Peyer's patch (tissue), 4 donors: ENCODE measurements at regions not wholly inside any gene's neighbourhood (a gene's known extent, or its start where the extent isn't known, plus 50 kb on each side); places are given as distances from the start of the nearest gene placed in this dataset.

Source experiments
- DNase-seq, 3 donors: peaks; one replicate each; pipeline ENCODE4 v3.0.0-alpha.2; 2017 to 2019
- H3K27ac ChIP-seq, 4 donors: fragments of 200-600 bp; sonication (generic); one replicate each; pipeline ENCODE4 v1.5.1; 2016 to 2019
- H3K27me3 ChIP-seq, 2 donors: fragments of 200-600 bp; sonication (generic); one replicate each; pipeline ENCODE4 v1.5.1; 2019
- H3K36me3 ChIP-seq, 3 donors: fragments of 200-600 bp; sonication (generic); one replicate each; pipeline ENCODE4 v1.5.1; 2016 to 2019
- H3K4me1 ChIP-seq, 4 donors: fragments of 200-600 bp; sonication (generic); one replicate each; pipeline ENCODE4 v1.5.1; 2016 to 2019
- H3K4me3 ChIP-seq, 4 donors: fragments of 200-600 bp; sonication (generic); 1 replicate in 3 of 4; 2 replicates in 1 of 4; pipeline ENCODE4 v1.5.1; 2016 to 2019; ENCODE audit warnings: mild to moderate bottlenecking in 1 of 4
- H3K9me3 ChIP-seq, 4 donors: fragments of 200-600 bp; sonication (generic); one replicate each; pipeline ENCODE4 v1.5.1; 2016 to 2019; ENCODE audit warnings: mild to moderate bottlenecking in 1 of 4
- CTCF ChIP-seq, 6 experiments: fragments of 450-650 bp in 4 of 6; fragments of 200-600 bp in 2 of 6; sonication (generic) in 1 of 6; IDR thresholded peaks; one replicate each; pipeline ENCODE4 v1.5.1; 2017 to 2019; ENCODE audit warnings: antibody characterized with exemption in 6 of 6, mild to moderate bottlenecking in 3 of 6, moderate library complexity in 1 of 6
- POLR2A ChIP-seq, 2 donors: fragments of 450-650 bp; IDR thresholded peaks; one replicate each; pipeline ENCODE4 v1.5.1; 2017; ENCODE audit warnings: antibody characterized with exemption in 2 of 2, mild to moderate bottlenecking in 2 of 2, moderate library complexity in 2 of 2

GRCh38 chr3:127088511-127089351, 104.2 kb upstream of the PRR23E start:
- TF ChIP-seq POLR2A (IDR thresholded peaks at IDR 0.05) (no peak), CTCF (IDR thresholded peaks at IDR 0.05) (no peak)
- no peaks in the 10 kb centered on the region for H3K4me1 ChIP-seq
- H3K4me3 ChIP-seq, result no peak overlapping the region
- H3K27ac ChIP-seq, result no peak overlapping the region
- no peaks in the 10 kb centered on the region for H3K27me3 ChIP-seq
- no peaks in the 10 kb centered on the region for H3K36me3 ChIP-seq
- no peaks in the 10 kb centered on the region for H3K9me3 ChIP-seq
- no peak for DNase-seq

GRCh38 chr3:127089486-127090145, 103.3 kb upstream of the PRR23E start:
- no peak for DNase-seq
- TF ChIP-seq POLR2A (IDR thresholded peaks at IDR 0.05) (no peak), CTCF (IDR thresholded peaks at IDR 0.05) (no peak)
- H3K36me3 ChIP-seq, result no peaks in the 10 kb centered on the region
- no peak overlapping the region for H3K4me3 ChIP-seq
- H3K9me3 ChIP-seq, result no peaks in the 10 kb centered on the region
- no peaks in the 10 kb centered on the region for H3K4me1 ChIP-seq
- no peaks in the 10 kb centered on the region for H3K27me3 ChIP-seq
- H3K27ac ChIP-seq, result no peak overlapping the region

DNA sequence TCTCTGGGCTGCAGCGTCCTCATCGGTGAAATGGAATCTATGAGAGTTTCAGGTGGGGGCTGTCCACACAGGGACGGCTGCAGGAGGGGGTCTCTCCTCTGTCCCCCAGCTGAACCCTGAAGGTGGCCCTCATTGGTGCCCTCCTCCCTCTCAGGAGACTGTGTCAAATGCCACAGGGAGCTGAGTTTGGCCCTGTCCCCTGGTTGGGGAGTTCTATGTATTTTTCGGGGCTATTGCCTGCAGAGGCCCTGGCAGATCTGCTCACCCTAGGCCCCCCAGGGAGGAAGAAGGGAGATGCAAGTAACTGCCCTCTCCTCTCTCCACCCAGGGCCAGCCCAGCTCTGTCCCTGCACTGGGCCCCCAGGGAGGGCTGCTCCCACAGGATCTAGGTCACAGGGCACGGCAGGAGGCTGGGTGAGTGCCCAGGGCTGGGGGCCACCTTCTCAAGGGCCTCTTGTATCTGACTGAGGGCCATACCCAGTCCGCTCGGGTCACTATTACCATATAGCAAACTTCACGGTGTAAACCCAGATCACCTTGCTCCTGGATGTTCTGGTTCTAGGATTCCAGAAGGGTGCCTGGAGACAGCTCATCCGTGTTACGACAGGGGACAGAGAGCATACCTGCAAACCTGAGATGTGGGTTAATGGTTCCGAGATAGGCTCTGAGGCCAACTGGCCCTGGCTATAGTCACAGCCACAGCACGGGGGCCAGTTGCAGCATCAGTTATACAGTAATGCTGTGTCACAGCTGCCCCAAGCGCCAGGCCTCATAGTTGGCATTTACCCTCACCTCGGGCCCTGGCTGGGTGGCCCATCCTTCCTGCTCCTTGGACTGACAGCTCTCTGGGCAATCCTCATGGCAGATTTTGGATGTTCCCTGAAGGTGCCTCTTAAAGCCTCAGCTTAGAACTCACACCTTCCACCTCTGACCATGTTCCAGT, 102.4 kb upstream of the PRR23E start:
- no peak for DNase-seq
- Histone ChIP-seq H3K9me3 (no peaks in the 10 kb centered on the region), H3K27ac (no peak overlapping the region), H3K4me1 (no peaks in the 10 kb centered on the region), H3K27me3 (no peaks in the 10 kb centered on the region), H3K36me3 (no peaks in the 10 kb centered on the region), H3K4me3 (no peak overlapping the region)
- TF ChIP-seq POLR2A (IDR thresholded peaks at IDR 0.05) (no peak), CTCF (IDR thresholded peaks at IDR 0.05) (no peak)

- Histone ChIP-seq H3K27ac (no peak overlapping the region), H3K36me3 (no peaks in the 10 kb centered on the region), H3K9me3 (no peaks in the 10 kb centered on the region), H3K27me3 (no peaks in the 10 kb centered on the region), H3K4me3 (no peak overlapping the region), H3K4me1 (no peaks in the 10 kb centered on the region)
- DNase-seq, result no peak
- TF ChIP-seq POLR2A (IDR thresholded peaks at IDR 0.05), result no peak
- no peak for TF ChIP-seq CTCF (IDR thresholded peaks at IDR 0.05)
These were observed 101.6 kb upstream of the PRR23E start for GRCh38 chr3:127091376-127091775.

GRCh38 chr3:127092368-127092767, 100.6 kb upstream of the PRR23E start:
- H3K27ac ChIP-seq, result no peak overlapping the region
- DNase-seq, result no peak
- H3K27me3 ChIP-seq, result no peaks in the 10 kb centered on the region
- no peaks in the 10 kb centered on the region for H3K4me1 ChIP-seq
- H3K36me3 ChIP-seq, result no peaks in the 10 kb centered on the region
- TF ChIP-seq CTCF (IDR thresholded peaks at IDR 0.05) (no peak), POLR2A (IDR thresholded peaks at IDR 0.05) (no peak)
- no peaks in the 10 kb centered on the region for H3K9me3 ChIP-seq
- H3K4me3 ChIP-seq, result no peak overlapping the region
